ENCODE measurements at regions not wholly inside any gene's neighbourhood (a gene's known extent, or its start where the extent isn't known, plus 50 kb on each side); places are given as distances from the start of the nearest gene placed in this dataset.
A peak's percentile ranks its signal among the peaks of the same experiment; 100 is the strongest.

GRCh38 chr2:136248242-136248641 lies 130.3 kb upstream of the CXCR4 start (continued):
- TF ChIP-seq ZSCAN4 (tag by site-specific recombination; IDR thresholded peaks at IDR 0.05) (peak; percentile 98), YY1 (tag by site-specific recombination; IDR thresholded peaks at IDR 0.05) (no peak), ZBTB7A (tag by site-specific recombination; IDR thresholded peaks at IDR 0.05; ENCODE audit: low read depth) (peak; percentile 79; the same call in 1 of the 2 replicates), ZNF658 (tag by site-specific recombination; IDR thresholded peaks at IDR 0.05) (no peak), ZNF292 (tag by site-specific recombination; IDR thresholded peaks at IDR 0.05; ENCODE audit: borderline replicate concordance, low read depth) (no peak), ZNF76 (tag by site-specific recombination; IDR thresholded peaks at IDR 0.05; ENCODE audit: borderline replicate concordance, low read depth) (peak; percentile 43; the same call in 1 of the 2 replicates), ZNF544 (tag by site-specific recombination; IDR thresholded peaks at IDR 0.05) (no peak), ZNF670 (tag by site-specific recombination; IDR thresholded peaks at IDR 0.05; ENCODE audit: low read depth) (0 out of 2 replicates have a peak, but pooled peaks have one; percentile 64), ZBTB11 (tag by site-specific recombination; conservative IDR thresholded peaks at IDR 0.05; ENCODE audit: low read depth) (no peak), ZNF114 (tag by site-specific recombination; IDR thresholded peaks at IDR 0.05) (no peak), ZNF777 (tag by site-specific recombination; IDR thresholded peaks at IDR 0.05; ENCODE audit: borderline replicate concordance) (no peak), ZNF843 (tag by site-specific recombination; IDR thresholded peaks at IDR 0.05) (peak; percentile 90), ZFP41 (tag by site-specific recombination; IDR thresholded peaks at IDR 0.05; ENCODE audit: borderline replicate concordance) (no peak), SCRT2 (tag by site-specific recombination; IDR thresholded peaks at IDR 0.05) (peak; percentile 94), ZNF18 (tag by site-specific recombination; IDR thresholded peaks at IDR 0.05) (peak; percentile 91), ZBTB21 (tag by site-specific recombination; IDR thresholded peaks at IDR 0.05) (peak; percentile 93), ZNF521 (tag by site-specific recombination; IDR thresholded peaks at IDR 0.05) (no peak), ZNF112 (tag by site-specific recombination; IDR thresholded peaks at IDR 0.05) (no peak), MZF1 (tag by site-specific recombination; IDR thresholded peaks at IDR 0.05; ENCODE audit: borderline replicate concordance) (0 out of 2 replicates have a peak, but pooled peaks have one; percentile 37), ZNF837 (tag by site-specific recombination; IDR thresholded peaks at IDR 0.05) (no peak), ZNF561 (tag by site-specific recombination; IDR thresholded peaks at IDR 0.05; ENCODE audit: borderline replicate concordance) (no peak), ZNF514 (tag by site-specific recombination; IDR thresholded peaks at IDR 0.05) (no peak), KLF16 (tag by site-specific recombination; IDR thresholded peaks at IDR 0.05) (peak; percentile 71; the same call in 1 of the 2 replicates), ZNF10 (tag by site-specific recombination; IDR thresholded peaks at IDR 0.05) (0 out of 2 replicates have a peak, but pooled peaks have one; percentile 52), PRDM10 (tag by site-specific recombination; IDR thresholded peaks at IDR 0.05) (peak; percentile 82), ZNF639 (tag by site-specific recombination; IDR thresholded peaks at IDR 0.05) (peak; percentile 96), ZNF184 (tag by site-specific recombination; IDR thresholded peaks at IDR 0.05) (peak; percentile 61; the same call in 1 of the 2 replicates), ZNF626 (tag by site-specific recombination; IDR thresholded peaks at IDR 0.05) (no peak), ZBTB17 (tag by site-specific recombination; IDR thresholded peaks at IDR 0.05) (peak; percentile 93), ZNF366 (tag by site-specific recombination; conservative IDR thresholded peaks at IDR 0.05) (peak; percentile 96), REPIN1 (tag by site-specific recombination; IDR thresholded peaks at IDR 0.05; ENCODE audit: low read depth) (no peak)
